Stimulated activated CD8-positive, alpha-beta memory T cell treated with anti-CD3 and anti-CD28 coated beads, Interleukin-2, amount 100 ng/mL, for 1 hour (primary cell): ENCODE measurements at regions not wholly inside any gene's neighbourhood (a gene's known extent, or its start where the extent isn't known, plus 50 kb on each side); places are given as distances from the start of the nearest gene placed in this dataset.

ENCODE experiments used
- DNase-seq, 2 donors: peaks; one replicate each; pipeline ENCODE4 v3.0.0-alpha.2; 2020; ENCODE audit warnings: low read depth in 2 of 2

- DNase-seq: no peak
Observed at GRCh38 chr2:3138621-3139020, 239.0 kb downstream of the EIPR1 start.

GRCh38 chr2:3137651-3138300 lies 239.8 kb downstream of the EIPR1 start:
- no peak for DNase-seq

- DNase-seq: no peak
Observed at GRCh38 chr2:3135676-3136075, 241.9 kb downstream of the EIPR1 start.

GRCh38 chr2:3134026-3134571 lies 243.5 kb downstream of the EIPR1 start:
- no peak for DNase-seq

- DNase-seq: no peak
Observed at GRCh38 chr2:3132966-3133365, 244.7 kb downstream of the EIPR1 start.

- DNase-seq: no peak
Observed at GRCh38 chr2:3132466-3132865, 245.2 kb downstream of the EIPR1 start.

- DNase-seq: no peak
Observed at GRCh38 chr2:3131636-3132326, 245.8 kb downstream of the EIPR1 start.

- DNase-seq: no peak
Observed at GRCh38 chr2:3130889-3131635, 246.6 kb downstream of the EIPR1 start.

- no peak for DNase-seq
Observed at GRCh38 chr2:3130444-3130843, 247.2 kb downstream of the EIPR1 start.

GRCh38 chr2:3129867-3130266 lies 247.8 kb downstream of the EIPR1 start:
- no peak for DNase-seq

- no peak for DNase-seq
Observed at GRCh38 chr2:3128786-3129185, 248.8 kb downstream of the EIPR1 start.

- DNase-seq: no peak
Observed at GRCh38 chr2:3127710-3128109, 249.9 kb downstream of the EIPR1 start.

- DNase-seq: no peak
Observed at GRCh38 chr2:3126911-3127621, 250.6 kb downstream of the EIPR1 start.

GRCh38 chr2:3126171-3126910 lies 251.3 kb downstream of the EIPR1 start:
- no peak for DNase-seq

GRCh38 chr2:3125761-3126130 lies 251.9 kb downstream of the EIPR1 start:
- DNase-seq: no peak

GRCh38 chr2:3125001-3125760 lies 252.4 kb downstream of the EIPR1 start:
- no peak for DNase-seq

GRCh38 chr2:3122525-3122924 lies 255.1 kb downstream of the EIPR1 start:
- no peak for DNase-seq

- no peak for DNase-seq
Observed at GRCh38 chr2:3121601-3122000, 256.0 kb downstream of the EIPR1 start.

GRCh38 chr2:3117650-3118216 lies 259.9 kb downstream of the EIPR1 start:
- no peak for DNase-seq

GRCh38 chr2:3116371-3116770 lies 261.2 kb downstream of the EIPR1 start:
- no peak for DNase-seq
